GM19023 (cell line): ENCODE measurements at regions not wholly inside any gene's neighbourhood (a gene's known extent, or its start where the extent isn't known, plus 50 kb on each side); places are given as distances from the start of the nearest gene placed in this dataset.
"Not testable (repeated sequence)": the region's sequence is repeated elsewhere in the genome, so short reads cannot be mapped to it uniquely, and the experiment has no call there.

Experiments used
- ATAC-seq: cut with Tn5 transposase; IDR thresholded peaks from one replicate; pipeline ENCODE4 v1.9.1; 2021; ENCODE audit warnings: mild to moderate bottlenecking, moderate library complexity; ENCODE audit not compliant: unreplicated experiment

DNA sequence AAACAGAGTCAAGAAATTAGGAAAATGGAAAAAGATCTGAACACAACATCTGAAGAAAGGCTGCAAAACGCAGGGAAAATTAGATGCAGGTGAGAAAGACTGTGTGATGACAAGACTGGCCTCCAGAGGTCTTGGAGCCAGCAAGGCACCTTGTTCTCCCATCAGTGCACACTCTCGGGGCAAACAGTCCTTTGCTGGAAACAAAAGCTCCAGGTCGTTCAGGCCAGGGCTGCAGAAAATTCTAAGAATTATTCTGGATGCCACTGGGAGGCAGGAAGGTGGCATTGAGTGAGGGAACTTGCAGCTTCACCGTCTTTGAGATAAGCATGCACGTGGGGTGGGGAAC lies 219.9 kb upstream of the SSTR4 start:
- ATAC-seq: no peak

DNA sequence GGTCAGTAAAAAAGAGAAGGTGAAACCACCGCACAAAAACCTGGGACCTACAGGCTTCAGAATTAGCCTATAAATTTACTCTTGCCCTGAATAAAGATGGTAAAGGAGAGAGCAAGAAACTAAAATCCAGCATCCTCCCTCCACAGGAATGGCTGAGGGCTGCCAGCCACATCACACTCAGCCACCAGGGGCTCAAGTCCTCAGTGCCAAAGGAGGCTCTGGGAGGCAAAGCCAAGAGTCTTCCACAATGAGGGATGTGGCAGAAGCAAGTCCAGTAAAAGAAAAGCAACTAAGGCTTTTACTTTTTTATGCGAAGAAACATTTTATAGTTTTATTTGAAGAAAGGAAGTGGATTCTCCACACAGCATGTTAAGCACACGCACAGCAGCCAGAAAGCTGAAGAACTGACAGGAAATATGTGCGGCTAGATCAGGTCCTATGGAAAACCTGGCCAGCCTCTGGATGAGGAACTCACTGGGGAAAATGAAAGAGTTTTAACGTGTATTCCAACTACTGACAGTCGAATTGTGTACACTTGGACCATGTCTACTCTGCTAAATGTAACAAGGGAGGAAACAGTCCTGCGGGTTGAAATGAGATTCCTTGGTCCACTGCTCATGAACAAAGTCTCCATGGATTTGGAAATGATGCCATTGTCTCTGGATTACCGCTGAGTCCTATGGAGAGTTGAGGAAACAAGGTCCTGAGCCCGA lies 219.4 kb upstream of the SSTR4 start:
- no peak for ATAC-seq

- no peak for ATAC-seq
These were observed 216.5 kb upstream of the SSTR4 start for GRCh38 chr20:22818636-22819035.

DNA sequence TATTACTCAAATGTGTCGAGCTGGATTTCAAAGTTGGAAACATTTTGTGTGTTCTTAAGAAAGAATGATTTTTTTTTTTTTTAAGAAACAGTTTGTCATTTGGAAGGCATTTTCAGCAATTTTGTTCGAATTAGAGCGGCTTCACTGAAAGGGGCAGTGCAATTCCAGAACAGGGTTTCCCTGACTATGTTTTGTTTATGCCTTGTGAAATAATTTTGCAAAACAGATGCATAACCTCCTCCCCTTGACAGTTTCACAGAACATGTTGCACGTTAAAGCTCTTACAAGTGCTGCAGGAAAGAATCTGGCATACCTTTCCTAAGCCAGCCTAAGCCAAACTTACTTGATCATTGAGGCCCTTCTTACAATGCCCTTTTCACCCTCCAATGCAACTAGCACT lies 216.0 kb upstream of the SSTR4 start:
- no peak for ATAC-seq

- no peak for ATAC-seq
These were observed 215.3 kb upstream of the SSTR4 start for GRCh38 chr20:22819784-22820183.

DNA sequence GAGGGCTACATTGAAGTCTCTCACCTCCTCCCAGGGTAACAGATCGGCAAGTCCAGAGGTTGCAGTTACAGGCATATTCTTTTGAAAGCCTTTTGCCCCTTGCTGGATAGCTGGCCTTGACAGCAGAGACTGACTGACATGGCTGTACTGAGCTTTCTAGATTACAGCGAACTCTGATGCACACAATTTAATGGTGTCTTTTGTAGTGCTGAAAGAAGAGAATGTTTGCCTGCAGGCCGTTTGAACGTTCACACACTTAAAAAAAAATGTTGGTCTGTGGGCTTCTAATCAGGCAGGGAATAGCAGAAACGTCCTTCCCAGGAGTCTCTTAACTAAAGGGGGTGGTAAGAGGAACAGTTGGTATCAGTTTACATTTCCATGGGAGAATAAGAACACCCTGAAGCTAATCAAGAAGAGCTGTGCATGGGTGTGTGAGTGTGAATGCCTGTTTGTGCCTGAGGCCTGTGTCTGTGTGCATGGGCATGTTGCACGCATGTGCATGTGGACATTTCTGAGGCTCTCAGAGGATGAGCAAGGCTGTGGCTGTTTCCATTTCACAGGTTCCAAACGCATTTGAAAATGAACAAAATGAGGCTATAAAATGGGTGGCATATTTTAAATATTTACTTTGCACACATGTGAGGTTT lies 213.9 kb upstream of the SSTR4 start:
- ATAC-seq: no peak

- ATAC-seq: no peak
These were observed 213.3 kb upstream of the SSTR4 start for GRCh38 chr20:22821796-22822195.

DNA sequence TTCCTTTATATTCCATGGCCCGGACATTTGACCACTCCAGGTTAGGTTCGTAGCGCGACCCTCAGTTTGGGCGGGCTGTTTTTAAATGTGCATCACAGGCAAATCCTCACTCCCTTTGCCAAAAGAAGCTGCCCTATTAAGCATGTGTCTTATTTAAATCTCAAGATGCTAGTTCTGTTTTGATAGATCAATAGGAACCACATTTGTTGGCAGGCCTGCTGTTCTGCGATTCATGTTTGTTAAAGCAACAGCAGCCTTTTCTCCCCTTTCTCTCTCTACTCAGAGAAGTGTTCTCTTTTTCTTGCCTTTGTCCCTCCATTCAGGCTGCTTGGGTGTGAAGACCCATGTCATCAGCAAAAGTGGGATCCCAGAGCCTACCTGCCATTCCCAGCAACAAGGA lies 212.0 kb upstream of the SSTR4 start:
- ATAC-seq: no peak

DNA sequence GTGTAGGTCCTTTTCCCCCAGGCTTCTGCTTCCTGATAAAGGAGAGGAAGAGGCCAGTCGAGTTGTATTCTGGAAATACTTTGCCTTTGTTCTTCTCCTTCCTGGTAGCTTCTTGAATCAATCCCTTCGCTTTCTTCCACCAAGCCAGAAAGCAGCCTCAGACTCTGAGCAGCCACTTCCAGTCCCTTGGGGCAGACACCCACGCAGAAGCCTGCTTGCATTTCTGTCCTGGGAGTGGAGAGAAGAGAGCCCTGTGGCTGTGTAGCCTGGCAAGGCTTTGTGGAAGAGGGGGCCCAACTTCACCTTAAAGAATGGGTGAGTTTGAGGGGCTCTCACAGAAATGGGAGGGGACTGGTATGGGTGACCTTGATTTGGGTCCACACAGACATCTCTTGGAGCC lies 211.0 kb upstream of the SSTR4 start:
- ATAC-seq: no peak

GRCh38 chr20:22825076-22825475 lies 210.0 kb upstream of the SSTR4 start:
- ATAC-seq: no peak

- ATAC-seq: no peak
These were observed 209.6 kb upstream of the SSTR4 start for GRCh38 chr20:22825546-22825945.

DNA sequence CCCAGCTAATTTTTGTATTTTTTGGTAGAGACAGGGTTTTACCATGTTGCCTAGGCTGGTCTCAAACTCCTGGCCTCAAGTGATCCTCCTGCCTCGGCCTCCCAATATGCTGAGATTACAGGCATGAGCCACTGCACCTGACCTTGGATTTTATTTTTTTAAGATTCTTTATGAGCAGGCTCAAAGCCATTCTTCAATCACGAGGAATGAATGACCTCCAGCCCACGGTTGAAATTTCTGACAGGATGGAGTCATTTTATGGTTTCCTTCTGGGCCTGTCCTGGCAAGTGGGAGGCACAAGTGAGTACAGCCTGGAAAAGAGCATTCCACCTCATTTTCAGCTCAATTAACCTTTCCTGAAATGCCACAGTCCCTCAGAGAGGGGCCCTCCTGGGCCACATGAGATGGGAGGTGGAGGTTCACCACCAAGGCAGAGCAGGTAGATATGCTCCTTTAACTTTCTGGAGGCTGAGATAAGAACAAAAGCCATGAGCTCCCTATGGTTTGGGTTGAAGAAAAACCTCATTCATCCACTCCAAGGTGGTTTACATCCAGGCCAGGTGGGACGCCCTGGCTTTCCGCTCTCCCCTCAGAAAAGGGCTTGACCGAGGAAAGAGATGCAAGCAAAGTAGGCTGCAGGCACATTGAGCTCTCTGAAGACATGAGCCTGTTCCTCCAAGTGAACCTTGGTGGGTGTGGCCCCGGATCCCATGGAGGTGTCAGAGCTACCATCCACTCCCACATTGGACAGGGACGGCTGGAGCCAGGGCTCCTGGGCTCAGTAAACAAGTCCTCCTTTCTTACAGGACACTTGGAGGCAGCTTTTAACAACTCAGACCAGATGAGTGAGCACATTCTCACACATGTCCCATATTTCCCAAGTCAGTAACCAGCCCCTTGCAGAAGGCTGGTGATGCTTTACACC lies 208.5 kb upstream of the SSTR4 start:
- ATAC-seq: no peak

DNA sequence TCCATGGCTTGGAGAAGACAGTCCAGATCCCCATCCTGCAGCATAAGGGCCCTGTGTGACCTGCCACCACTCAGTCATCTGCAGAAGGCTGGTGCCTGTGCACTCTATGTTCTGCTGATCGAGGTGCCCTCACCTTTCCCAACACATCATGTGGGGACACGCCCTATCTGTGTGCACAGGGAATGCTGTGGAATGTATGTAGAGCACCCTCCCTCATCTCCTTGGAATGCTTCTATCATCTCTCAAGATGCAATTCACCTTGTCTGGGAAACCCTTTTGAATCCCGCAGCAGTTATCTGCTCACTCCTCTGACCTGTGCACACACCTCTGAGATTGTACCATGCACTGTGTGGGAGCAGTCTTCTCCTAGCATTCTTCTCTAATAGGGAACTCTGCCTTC lies 207.2 kb upstream of the SSTR4 start:
- ATAC-seq: no peak

DNA sequence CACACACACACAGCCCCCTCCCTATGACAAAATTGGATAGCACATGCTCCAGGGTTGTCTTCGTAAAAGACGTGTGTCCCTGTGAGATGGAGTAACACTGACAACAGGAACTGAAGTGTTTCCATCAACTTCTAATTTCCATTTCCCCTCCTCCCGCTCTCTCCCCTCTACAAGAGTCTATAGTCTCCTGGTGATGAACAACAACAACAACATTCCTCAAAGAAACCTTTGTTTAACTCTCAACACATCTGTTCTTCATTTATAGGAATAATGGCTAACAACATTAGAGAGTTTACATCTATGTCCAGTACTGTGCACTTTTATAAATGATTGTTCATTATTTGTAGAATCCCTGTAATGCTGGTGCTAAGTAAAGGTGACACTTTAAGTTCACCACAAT lies 205.8 kb upstream of the SSTR4 start:
- no peak for ATAC-seq

- ATAC-seq: no peak
These were observed 205.0 kb upstream of the SSTR4 start for GRCh38 chr20:22830138-22830537.

DNA sequence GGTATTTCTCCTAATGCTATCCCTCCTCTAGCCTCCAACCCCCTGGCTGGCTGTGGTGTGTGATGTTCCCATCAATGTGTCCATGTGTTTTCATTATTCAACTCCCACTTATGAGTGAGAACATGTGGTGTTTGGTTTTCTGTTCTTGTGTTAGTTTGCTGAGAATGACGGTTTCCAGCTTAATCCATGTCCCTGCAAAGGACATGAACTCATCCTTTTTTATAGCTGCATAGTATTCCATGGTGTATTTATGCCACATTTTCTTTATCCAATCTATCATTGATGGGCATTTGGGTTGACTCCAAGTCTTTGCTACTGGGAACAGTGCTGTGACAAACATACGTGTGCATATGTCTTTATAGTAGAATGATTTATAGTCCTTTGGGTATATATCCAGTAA lies 204.4 kb upstream of the SSTR4 start:
- not testable (repeated sequence) for ATAC-seq

GRCh38 chr20:22833851-22834250 lies 201.3 kb upstream of the SSTR4 start:
- ATAC-seq: no peak

- no peak for ATAC-seq
These were observed 200.4 kb upstream of the SSTR4 start for GRCh38 chr20:22834651-22835256.

- ATAC-seq: no peak
These were observed 198.9 kb upstream of the SSTR4 start for GRCh38 chr20:22836211-22836610.

DNA sequence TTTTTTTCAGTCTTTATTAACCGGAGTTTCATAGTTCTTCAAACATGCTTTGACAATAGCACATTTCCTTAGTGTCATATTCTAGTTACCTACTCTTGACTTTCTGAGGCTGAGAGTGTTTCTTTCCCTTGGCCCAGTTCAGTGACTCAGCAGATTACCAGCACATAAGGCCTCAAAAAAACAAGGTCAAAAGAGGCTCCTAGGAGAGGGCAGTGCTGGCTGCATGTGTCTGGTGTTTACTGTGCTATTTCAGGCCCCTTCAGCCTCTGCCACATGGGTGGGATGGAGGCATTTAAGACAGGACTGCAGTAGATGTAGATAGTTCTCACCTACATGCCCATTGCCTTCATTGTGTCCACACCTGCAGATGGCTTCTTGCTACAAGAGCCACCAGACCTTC lies 198.2 kb upstream of the SSTR4 start:
- ATAC-seq: no peak

DNA sequence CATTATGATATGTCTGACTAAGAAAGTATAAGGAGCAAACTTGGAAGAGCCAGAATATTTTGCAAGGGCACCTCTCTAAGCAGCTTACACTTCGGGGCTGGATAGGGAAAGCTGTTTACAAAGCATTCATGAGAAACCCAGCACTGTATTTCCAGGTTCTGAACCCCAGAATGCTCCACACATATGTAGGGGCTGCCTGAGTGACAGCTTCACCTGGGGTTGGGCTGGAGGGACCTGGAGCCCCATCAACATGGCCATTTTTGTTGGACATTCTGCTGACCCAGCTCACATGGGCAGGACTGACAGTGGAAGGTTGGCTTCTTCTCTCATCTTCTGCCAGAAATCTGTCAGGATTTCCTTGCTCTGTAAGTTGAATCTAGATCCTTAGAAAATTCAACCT lies 197.1 kb upstream of the SSTR4 start:
- ATAC-seq: no peak
